Endothelial cell (in vitro differentiated cells): ENCODE measurements at regions not wholly inside any gene's neighbourhood (a gene's known extent, or its start where the extent isn't known, plus 50 kb on each side); places are given as distances from the start of the nearest gene placed in this dataset.

Experiments used
- DNase-seq: peaks from one replicate; pipeline ENCODE4 v3.0.0; 2021; ENCODE audit warnings: low spot score
- H3K27ac Mint-ChIP-seq: one replicate; pipeline ENCODE4 v1.8.0; 2021; ENCODE audit warnings: mixed read lengths, inconsistent platforms; ENCODE audit not compliant: unreplicated experiment
- H3K27me3 Mint-ChIP-seq: one replicate; pipeline ENCODE4 v1.8.0; 2021; ENCODE audit warnings: mild to moderate bottlenecking, moderate library complexity, mixed read lengths, inconsistent platforms; ENCODE audit not compliant: unreplicated experiment
- H3K36me3 Mint-ChIP-seq: one replicate; pipeline ENCODE4 v1.8.0; 2021; ENCODE audit warnings: mild to moderate bottlenecking, low read depth, mixed read lengths, inconsistent platforms; ENCODE audit not compliant: unreplicated experiment
- H3K4me1 Mint-ChIP-seq: one replicate; pipeline ENCODE4 v1.8.0; 2021; ENCODE audit warnings: mild to moderate bottlenecking, mixed read lengths, inconsistent platforms; ENCODE audit not compliant: unreplicated experiment
- H3K4me3 Mint-ChIP-seq: one replicate; pipeline ENCODE4 v1.8.0; 2021; ENCODE audit warnings: mild to moderate bottlenecking, mixed read lengths, inconsistent platforms; ENCODE audit not compliant: unreplicated experiment
- H3K9me3 Mint-ChIP-seq: one replicate; pipeline ENCODE4 v1.8.0; 2021; ENCODE audit warnings: mixed read lengths, inconsistent platforms; ENCODE audit not compliant: unreplicated experiment
- TF ChIP-seq, protein P1 (sequence below): fragments of 200-600 bp; sonication (generic); IDR thresholded peaks from one replicate; pipeline ENCODE4 v1.5.0; 2021; ENCODE audit warnings: antibody characterized with exemption; ENCODE audit not compliant: unreplicated experiment

GRCh38 chr7:88548399-88548798, 211.1 kb upstream of the ZNF804B start:
- Mint-ChIP-seq H3K36me3 (peaks cover 11% of the 10 kb centered on the region), H3K4me3 (no peak overlapping the region), H3K27me3 (peaks cover 2% of the 10 kb centered on the region), H3K4me1 (no peaks in the 10 kb centered on the region), H3K9me3 (peaks cover 4% of the 10 kb centered on the region), H3K27ac (no peak overlapping the region)
- TF ChIP-seq, protein P1, sequence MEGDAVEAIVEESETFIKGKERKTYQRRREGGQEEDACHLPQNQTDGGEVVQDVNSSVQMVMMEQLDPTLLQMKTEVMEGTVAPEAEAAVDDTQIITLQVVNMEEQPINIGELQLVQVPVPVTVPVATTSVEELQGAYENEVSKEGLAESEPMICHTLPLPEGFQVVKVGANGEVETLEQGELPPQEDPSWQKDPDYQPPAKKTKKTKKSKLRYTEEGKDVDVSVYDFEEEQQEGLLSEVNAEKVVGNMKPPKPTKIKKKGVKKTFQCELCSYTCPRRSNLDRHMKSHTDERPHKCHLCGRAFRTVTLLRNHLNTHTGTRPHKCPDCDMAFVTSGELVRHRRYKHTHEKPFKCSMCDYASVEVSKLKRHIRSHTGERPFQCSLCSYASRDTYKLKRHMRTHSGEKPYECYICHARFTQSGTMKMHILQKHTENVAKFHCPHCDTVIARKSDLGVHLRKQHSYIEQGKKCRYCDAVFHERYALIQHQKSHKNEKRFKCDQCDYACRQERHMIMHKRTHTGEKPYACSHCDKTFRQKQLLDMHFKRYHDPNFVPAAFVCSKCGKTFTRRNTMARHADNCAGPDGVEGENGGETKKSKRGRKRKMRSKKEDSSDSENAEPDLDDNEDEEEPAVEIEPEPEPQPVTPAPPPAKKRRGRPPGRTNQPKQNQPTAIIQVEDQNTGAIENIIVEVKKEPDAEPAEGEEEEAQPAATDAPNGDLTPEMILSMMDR = no peak
- DNase-seq = no peak

GRCh38 chr7:88546808-88547207, 212.7 kb upstream of the ZNF804B start:
- Mint-ChIP-seq H3K36me3 (peaks cover 11% of the 10 kb centered on the region), H3K4me3 (no peak overlapping the region), H3K4me1 (no peaks in the 10 kb centered on the region), H3K9me3 (peaks cover 4% of the 10 kb centered on the region), H3K27me3 (peaks cover 2% of the 10 kb centered on the region), H3K27ac (no peak overlapping the region)
- TF ChIP-seq, protein P1 = peak; percentile 66
- peak; percentile 58 for DNase-seq

- peak overlapping the region; percentile 3 for H3K4me3 Mint-ChIP-seq
- no peak for DNase-seq
- H3K9me3 Mint-ChIP-seq = peaks cover 4% of the 10 kb centered on the region
- TF ChIP-seq, protein P1 = no peak
- H3K36me3 Mint-ChIP-seq = peaks cover 11% of the 10 kb centered on the region
- H3K27me3 Mint-ChIP-seq = peaks cover 4% of the 10 kb centered on the region
- H3K4me1 Mint-ChIP-seq = no peaks in the 10 kb centered on the region
- H3K27ac Mint-ChIP-seq = no peak overlapping the region
These were observed 213.8 kb upstream of the ZNF804B start for GRCh38 chr7:88545663-88546062.

- no peak overlapping the region for H3K27ac Mint-ChIP-seq
- DNase-seq = no peak
- no peaks in the 10 kb centered on the region for H3K9me3 Mint-ChIP-seq
- no peak overlapping the region for H3K4me3 Mint-ChIP-seq
- H3K4me1 Mint-ChIP-seq = no peaks in the 10 kb centered on the region
- H3K36me3 Mint-ChIP-seq = peaks cover 2% of the 10 kb centered on the region
- TF ChIP-seq, protein P1 = no peak
- H3K27me3 Mint-ChIP-seq = peaks cover 6% of the 10 kb centered on the region
These were observed 219.5 kb upstream of the ZNF804B start for GRCh38 chr7:88540012-88540411.

DNA sequence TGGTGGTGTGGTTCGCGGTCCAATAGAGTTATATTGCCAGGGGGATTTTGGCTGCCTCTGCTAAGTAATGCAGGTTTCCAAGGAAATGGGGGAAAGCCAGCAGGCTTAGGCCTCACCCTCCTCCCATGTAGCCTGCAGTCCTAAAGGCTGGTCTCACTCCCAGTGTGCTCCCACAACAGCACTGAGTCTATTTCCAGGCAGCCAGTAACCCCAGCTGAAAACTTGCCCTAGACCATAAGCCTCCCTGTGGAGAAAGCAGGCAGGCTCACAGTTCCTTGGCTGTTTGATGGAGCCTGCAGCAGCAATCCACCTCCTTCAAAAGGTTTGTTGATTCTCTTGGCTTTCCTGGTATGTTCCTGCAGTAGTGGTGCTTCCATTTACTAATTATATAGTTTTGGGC, 220.0 kb upstream of the ZNF804B start:
- H3K4me3 Mint-ChIP-seq = no peak overlapping the region
- H3K27me3 Mint-ChIP-seq = peaks cover 6% of the 10 kb centered on the region
- no peak for DNase-seq
- no peaks in the 10 kb centered on the region for H3K9me3 Mint-ChIP-seq
- TF ChIP-seq, protein P1 = no peak
- H3K4me1 Mint-ChIP-seq = no peaks in the 10 kb centered on the region
- H3K27ac Mint-ChIP-seq = no peak overlapping the region
- no peaks in the 10 kb centered on the region for H3K36me3 Mint-ChIP-seq
